Right atrium auricular region (tissue), 2 donors: ENCODE measurements at regions not wholly inside any gene's neighbourhood (a gene's known extent, or its start where the extent isn't known, plus 50 kb on each side); places are given as distances from the start of the nearest gene placed in this dataset.
"Not testable (repeated sequence)": the region's sequence is repeated elsewhere in the genome, so short reads cannot be mapped to it uniquely, and the experiment has no call there.

ENCODE experiments used
- DNase-seq: peaks from one replicate; pipeline ENCODE4 v3.0.0-alpha.2; 2019; ENCODE audit warnings: low spot score
- H3K27ac ChIP-seq, 2 donors: fragments of 200-600 bp; sonication (generic); 1 replicate in 1 of 2; 2 replicates in 1 of 2; pipeline ENCODE4 v1.5.1; 2016 to 2019
- H3K27me3 ChIP-seq, 2 donors: fragments of 200-600 bp; sonication (generic); one replicate each; pipeline versions ENCODE4 v1.5.1 to v1.6.0; 2017 to 2019
- H3K36me3 ChIP-seq: fragments of 200-600 bp; sonication (generic); one replicate; pipeline ENCODE4 v1.5.1; 2016
- H3K4me1 ChIP-seq, 2 donors: fragments of 200-600 bp; sonication (generic); one replicate each; pipeline versions ENCODE4 v1.5.1 to v1.6.0; 2017 to 2019
- H3K4me3 ChIP-seq, 2 donors: fragments of 200-600 bp; sonication (generic); 1 replicate in 1 of 2; 2 replicates in 1 of 2; pipeline ENCODE4 v1.5.1; 2017 to 2019; ENCODE audit warnings: mild to moderate bottlenecking in 1 of 2, moderate library complexity in 1 of 2
- H3K9me3 ChIP-seq, 2 donors: fragments of 200-600 bp; sonication (generic); one replicate each; pipeline ENCODE4 v1.5.1; 2019
- CTCF ChIP-seq, 2 donors: fragments of 200-600 bp; sonication (generic); IDR thresholded peaks; one replicate each; pipeline ENCODE4 v1.5.1; 2019; ENCODE audit warnings: antibody characterized with exemption in 2 of 2

GRCh38 chr9:135409286-135410200 is 70.0 kb upstream of the PPP1R26 start:
- Histone ChIP-seq H3K9me3 (no peaks in the 10 kb centered on the region), H3K4me3 (no peak overlapping the region), H3K36me3 (no peaks in the 10 kb centered on the region), H3K27ac (no peak overlapping the region), H3K4me1 (peaks cover 0 to 5% of the 10 kb centered on the region in 2 donors), H3K27me3 (no peaks in the 10 kb centered on the region)
- TF ChIP-seq CTCF (IDR thresholded peaks at IDR 0.05): no peak
- no peak for DNase-seq

- no peaks in the 10 kb centered on the region for H3K27me3 ChIP-seq
- no peak overlapping the region for H3K27ac ChIP-seq
- H3K9me3 ChIP-seq: no peaks in the 10 kb centered on the region
- no peak for DNase-seq
- no peak overlapping the region for H3K4me3 ChIP-seq
- no peaks in the 10 kb centered on the region for H3K36me3 ChIP-seq
- TF ChIP-seq CTCF (IDR thresholded peaks at IDR 0.05): no peak
- H3K4me1 ChIP-seq: peaks cover 0 to 5% of the 10 kb centered on the region in 2 donors
Measured at GRCh38 chr9:135410421-135410820, 69.2 kb upstream of the PPP1R26 start.

- H3K27me3 ChIP-seq: no peaks in the 10 kb centered on the region
- no peaks in the 10 kb centered on the region for H3K9me3 ChIP-seq
- DNase-seq: no peak
- peaks cover 0 to 5% of the 10 kb centered on the region in 2 donors for H3K4me1 ChIP-seq
- no peak overlapping the region for H3K27ac ChIP-seq
- H3K4me3 ChIP-seq: no peak overlapping the region
- TF ChIP-seq CTCF (IDR thresholded peaks at IDR 0.05): no peak
- H3K36me3 ChIP-seq: no peaks in the 10 kb centered on the region
Measured at GRCh38 chr9:135410831-135411473, 68.6 kb upstream of the PPP1R26 start.

GRCh38 chr9:135411605-135412004 is 68.0 kb upstream of the PPP1R26 start:
- not testable (repeated sequence) for H3K4me3 ChIP-seq, H3K4me1 ChIP-seq, H3K9me3 ChIP-seq, H3K36me3 ChIP-seq, H3K27me3 ChIP-seq, H3K27ac ChIP-seq, DNase-seq

- not testable (repeated sequence) for H3K27ac ChIP-seq, H3K36me3 ChIP-seq, H3K4me3 ChIP-seq, H3K4me1 ChIP-seq, H3K9me3 ChIP-seq, H3K27me3 ChIP-seq
- DNase-seq: peak; percentile 65
- TF ChIP-seq CTCF (IDR thresholded peaks at IDR 0.05): peak; percentile 99 to 100
Measured at GRCh38 chr9:135412315-135413085, 67.1 kb upstream of the PPP1R26 start.

GRCh38 chr9:135413086-135413375 is 66.6 kb upstream of the PPP1R26 start:
- Histone ChIP-seq H3K4me1 (peaks cover 0 to 5% of the 10 kb centered on the region in 2 donors), H3K36me3 (no peaks in the 10 kb centered on the region), H3K27me3 (no peaks in the 10 kb centered on the region), H3K9me3 (no peaks in the 10 kb centered on the region), H3K27ac (no peak overlapping the region), H3K4me3 (no peak overlapping the region)
- no peak for DNase-seq
- no peak for TF ChIP-seq CTCF (IDR thresholded peaks at IDR 0.05)
